BLaER1 (cell line): ENCODE measurements at regions not wholly inside any gene's neighbourhood (a gene's known extent, or its start where the extent isn't known, plus 50 kb on each side); places are given as distances from the start of the nearest gene placed in this dataset.
A peak's percentile ranks its signal among the peaks of the same experiment; 100 is the strongest.

Experiments
- H3K27ac ChIP-seq: shearing (Covaris generic); formaldehyde crosslinking; 2 replicates; pipeline ENCODE4 v1.8.1; 2022
- H3K27me3 ChIP-seq: shearing (Covaris generic); formaldehyde crosslinking; 2 replicates; pipeline ENCODE4 v1.8.1; 2022
- H3K36me3 ChIP-seq: shearing (Covaris generic); formaldehyde crosslinking; 2 replicates; pipeline ENCODE4 v1.8.1; 2022
- H3K4me1 ChIP-seq: shearing (Covaris generic); formaldehyde crosslinking; 2 replicates; pipeline ENCODE4 v1.8.1; 2022
- H3K4me2 ChIP-seq: shearing (Covaris generic); formaldehyde crosslinking; 2 replicates; pipeline ENCODE4 v1.8.1; 2022
- H3K4me3 ChIP-seq: shearing (Covaris generic); formaldehyde crosslinking; 2 replicates; pipeline ENCODE4 v1.8.1; 2022
- H3K9ac ChIP-seq: shearing (Covaris generic); formaldehyde crosslinking; 2 replicates; pipeline ENCODE4 v1.8.1; 2022
- H3K9me3 ChIP-seq: shearing (Covaris generic); formaldehyde crosslinking; 2 replicates; pipeline ENCODE4 v1.8.1; 2022
- H4K20me1 ChIP-seq: shearing (Covaris generic); formaldehyde crosslinking; 2 replicates; pipeline ENCODE4 v1.8.1; 2022
- Cebpa-rat ChIP-seq: shearing (Covaris generic); IDR thresholded peaks from 2 replicates; pipeline ENCODE4 v1.8.1; 2022

GRCh38 chr3:117874904-117875874 lies 1159.5 kb downstream of the IGSF11 start:
- Histone ChIP-seq H3K27me3 (no peaks in the 10 kb centered on the region), H3K27ac (no peak overlapping the region), H3K36me3 (no peaks in the 10 kb centered on the region), H4K20me1 (no peaks in the 10 kb centered on the region), H3K4me2 (no peak overlapping the region), H3K4me3 (no peak overlapping the region), H3K9me3 (no peaks in the 10 kb centered on the region), H3K4me1 (peaks cover under 1% of the 10 kb centered on the region), H3K9ac (no peak overlapping the region)
- TF ChIP-seq Cebpa-rat, result no peak

GRCh38 chr3:117875887-117876286 lies 1158.8 kb downstream of the IGSF11 start:
- Histone ChIP-seq H3K36me3 (no peaks in the 10 kb centered on the region), H3K9me3 (no peaks in the 10 kb centered on the region), H3K9ac (no peak overlapping the region), H4K20me1 (no peaks in the 10 kb centered on the region), H3K4me2 (no peak overlapping the region), H3K4me1 (peaks cover 8% of the 10 kb centered on the region), H3K27me3 (no peaks in the 10 kb centered on the region), H3K27ac (no peak overlapping the region), H3K4me3 (no peak overlapping the region)
- TF ChIP-seq Cebpa-rat, result no peak

GRCh38 chr3:117880638-117881037 lies 1154.0 kb downstream of the IGSF11 start:
- peak overlapping the region; percentile 19; the same call in 1 of the 2 replicates for H3K4me2 ChIP-seq
- no peaks in the 10 kb centered on the region for H3K27me3 ChIP-seq
- no peak overlapping the region for H3K27ac ChIP-seq
- H3K36me3 ChIP-seq, result no peaks in the 10 kb centered on the region
- peaks cover 32% of the 10 kb centered on the region for H3K4me1 ChIP-seq
- H4K20me1 ChIP-seq, result no peaks in the 10 kb centered on the region
- no peak for TF ChIP-seq Cebpa-rat
- H3K9ac ChIP-seq, result no peak overlapping the region
- H3K4me3 ChIP-seq, result no peak overlapping the region
- H3K9me3 ChIP-seq, result 0 out of 2 replicates have a peak, but pooled peaks cover 4% of the 10 kb centered on the region

- no peak overlapping the region for H3K4me2 ChIP-seq
Observed at GRCh38 chr3:117881210-117881609, 1153.4 kb downstream of the IGSF11 start.

GRCh38 chr3:117885011-117885441 lies 1149.6 kb downstream of the IGSF11 start:
- Histone ChIP-seq H3K4me2 (peak overlapping the region; percentile 81), H3K4me3 (peak overlapping the region; percentile 6; the same call in 1 of the 2 replicates), H3K27me3 (no peaks in the 10 kb centered on the region), H3K4me1 (peaks cover 74% of the 10 kb centered on the region), H3K36me3 (no peaks in the 10 kb centered on the region), H4K20me1 (no peaks in the 10 kb centered on the region), H3K27ac (peak overlapping the region; percentile 54; the same call in 1 of the 2 replicates), H3K9ac (no peak overlapping the region), H3K9me3 (0 out of 2 replicates have a peak, but pooled peaks cover 4% of the 10 kb centered on the region)
- TF ChIP-seq Cebpa-rat, result no peak

More at GRCh38 chr3:117881210-117881609, 1153.4 kb downstream of the IGSF11 start:
- Histone ChIP-seq H3K9me3 (0 out of 2 replicates have a peak, but pooled peaks cover 4% of the 10 kb centered on the region), H3K36me3 (no peaks in the 10 kb centered on the region), H3K27ac (no peak overlapping the region), H4K20me1 (no peaks in the 10 kb centered on the region), H3K9ac (no peak overlapping the region), H3K4me3 (no peak overlapping the region), H3K27me3 (no peaks in the 10 kb centered on the region), H3K4me1 (peaks cover 38% of the 10 kb centered on the region)
- no peak for TF ChIP-seq Cebpa-rat

GRCh38 chr3:117886147-117886546 lies 1148.5 kb downstream of the IGSF11 start:
- Histone ChIP-seq H3K27me3 (no peaks in the 10 kb centered on the region), H3K36me3 (no peaks in the 10 kb centered on the region), H3K4me2 (peak overlapping the region; percentile 74), H3K4me1 (peaks cover 65% of the 10 kb centered on the region), H3K9ac (no peak overlapping the region), H3K9me3 (peaks cover 3% of the 10 kb centered on the region; the same call in 1 of the 2 replicates), H3K27ac (peak overlapping the region; percentile 24; the same call in 1 of the 2 replicates), H3K4me3 (no peak overlapping the region), H4K20me1 (no peaks in the 10 kb centered on the region)
- TF ChIP-seq Cebpa-rat, result no peak

DNA sequence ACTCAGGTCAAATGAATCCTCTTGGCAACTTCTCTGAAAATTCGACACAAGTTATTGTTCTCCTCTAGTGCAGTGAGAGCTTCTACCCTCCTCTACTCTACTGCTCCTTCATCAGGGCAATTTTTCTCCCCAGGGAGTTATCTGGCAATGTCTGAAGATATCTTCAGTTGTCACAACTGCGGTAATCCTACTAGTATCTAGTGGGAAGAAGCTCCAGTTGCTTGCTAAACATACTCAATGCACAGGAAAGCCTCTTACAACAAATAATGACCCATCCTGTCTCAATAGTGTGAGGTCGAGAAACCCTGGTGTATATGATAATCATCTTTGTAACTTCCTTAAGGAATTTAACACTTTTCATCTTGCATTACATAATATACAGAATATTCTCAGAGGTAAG lies 1147.6 kb downstream of the IGSF11 start:
- TF ChIP-seq Cebpa-rat, result no peak
- Histone ChIP-seq H3K4me2 (peak overlapping the region; percentile 74), H3K4me1 (peaks cover 65% of the 10 kb centered on the region), H3K9ac (no peak overlapping the region), H3K36me3 (no peaks in the 10 kb centered on the region), H3K27me3 (no peaks in the 10 kb centered on the region), H3K9me3 (no peaks in the 10 kb centered on the region; the same call in 1 of the 2 replicates), H4K20me1 (no peaks in the 10 kb centered on the region), H3K27ac (peak overlapping the region; percentile 24; the same call in 1 of the 2 replicates), H3K4me3 (peak overlapping the region; percentile 6; the same call in 1 of the 2 replicates)

DNA sequence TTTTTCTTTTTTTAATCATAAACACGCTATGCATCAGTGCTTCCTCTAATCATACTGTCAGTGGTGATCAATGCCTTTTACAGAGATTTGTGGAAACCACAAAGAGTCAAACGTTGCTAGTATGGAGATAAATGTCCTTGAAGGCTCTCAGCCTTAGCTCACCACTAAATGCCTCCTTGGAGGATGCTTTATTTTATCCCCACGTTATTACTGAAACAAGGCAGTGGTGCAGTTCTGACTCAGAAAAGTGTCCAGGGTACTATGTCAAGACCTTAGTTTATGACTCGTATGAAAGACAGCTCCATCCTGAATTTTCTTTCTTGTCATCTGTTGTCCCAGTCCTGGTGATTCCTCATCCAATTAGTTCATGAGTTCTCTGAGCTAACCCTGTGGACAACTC lies 1146.7 kb downstream of the IGSF11 start:
- H3K27ac ChIP-seq, result no peak overlapping the region; the same call in 1 of the 2 replicates
- no peaks in the 10 kb centered on the region for H3K27me3 ChIP-seq
- peaks cover 65% of the 10 kb centered on the region for H3K4me1 ChIP-seq
- no peaks in the 10 kb centered on the region; the same call in 1 of the 2 replicates for H3K9me3 ChIP-seq
- H4K20me1 ChIP-seq, result no peaks in the 10 kb centered on the region
- no peak for TF ChIP-seq Cebpa-rat
- no peaks in the 10 kb centered on the region for H3K36me3 ChIP-seq
- peak overlapping the region; percentile 74 for H3K4me2 ChIP-seq
- H3K9ac ChIP-seq, result no peak overlapping the region; the same call in 1 of the 2 replicates
- H3K4me3 ChIP-seq, result no peak overlapping the region

DNA sequence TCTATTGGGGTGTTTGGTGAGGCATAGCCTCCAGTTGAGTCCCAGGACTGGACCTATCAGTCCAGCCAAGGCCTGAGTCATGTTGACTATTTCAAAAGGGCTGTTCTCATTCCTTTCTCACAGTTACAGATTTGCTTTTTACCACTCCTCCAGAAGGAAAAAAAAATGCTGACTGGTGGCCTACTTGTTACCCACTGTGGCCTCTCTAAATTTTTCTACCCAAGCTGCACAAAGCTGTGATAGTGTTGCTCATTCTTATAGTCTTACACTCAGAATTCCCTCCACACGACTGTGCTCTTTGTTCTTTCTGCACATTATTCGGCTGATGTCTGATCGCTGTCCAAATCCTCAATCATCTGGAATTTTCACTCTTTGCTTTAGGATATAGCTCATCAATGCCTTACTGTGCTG lies 1142.2 kb downstream of the IGSF11 start:
- H3K4me1 ChIP-seq, result peaks cover 34% of the 10 kb centered on the region
- H3K4me3 ChIP-seq, result no peak overlapping the region
- H3K36me3 ChIP-seq, result 0 out of 2 replicates have a peak, but pooled peaks cover 5% of the 10 kb centered on the region
- no peaks in the 10 kb centered on the region for H4K20me1 ChIP-seq
- H3K27ac ChIP-seq, result no peak overlapping the region
- H3K4me2 ChIP-seq, result no peak overlapping the region
- peaks cover 15% of the 10 kb centered on the region for H3K9me3 ChIP-seq
- no peak overlapping the region for H3K9ac ChIP-seq
- H3K27me3 ChIP-seq, result no peaks in the 10 kb centered on the region
- TF ChIP-seq Cebpa-rat, result no peak

- H3K4me1 ChIP-seq, result peaks cover 29% of the 10 kb centered on the region
- H3K9me3 ChIP-seq, result peaks cover 20% of the 10 kb centered on the region
- H3K27ac ChIP-seq, result no peak overlapping the region
- no peak overlapping the region for H3K4me2 ChIP-seq
- no peaks in the 10 kb centered on the region for H3K27me3 ChIP-seq
- H3K36me3 ChIP-seq, result 0 out of 2 replicates have a peak, but pooled peaks cover 5% of the 10 kb centered on the region
- H4K20me1 ChIP-seq, result no peaks in the 10 kb centered on the region
- H3K9ac ChIP-seq, result no peak overlapping the region
- no peak for TF ChIP-seq Cebpa-rat
- no peak overlapping the region for H3K4me3 ChIP-seq
Observed at GRCh38 chr3:117893001-117893400, 1141.6 kb downstream of the IGSF11 start.
